SU-DHL-6 (cell line): ENCODE measurements at regions not wholly inside any gene's neighbourhood (a gene's known extent, or its start where the extent isn't known, plus 50 kb on each side); places are given as distances from the start of the nearest gene placed in this dataset.

Experiments used
- CTCF ChIP-seq: fragments of 200-600 bp; sonication (generic); IDR thresholded peaks from one replicate; pipeline ENCODE4 v1.5.1; 2017; ENCODE audit warnings: antibody characterized with exemption, mild to moderate bottlenecking, low read length, moderate library complexity; ENCODE audit not compliant: insufficient read depth, poor library complexity, severe bottlenecking
- EZH2phosphoT487 ChIP-seq: fragments of 200-600 bp; sonication (generic), shearing (Covaris generic); conservative IDR thresholded peaks from 2 replicates; pipeline ENCODE4 v1.6.1; 2018; ENCODE audit warnings: mild to moderate bottlenecking, antibody characterized with exemption, low read length, moderate library complexity, mixed read lengths

- TF ChIP-seq CTCF, result no peak
- no peak for TF ChIP-seq EZH2phosphoT487
Observed at GRCh38 chr7:7114575-7115291, 67.6 kb upstream of the C1GALT1 start.
